Liver (tissue), 8 donors: ENCODE measurements at regions not wholly inside any gene's neighbourhood (a gene's known extent, or its start where the extent isn't known, plus 50 kb on each side); places are given as distances from the start of the nearest gene placed in this dataset.

Source experiments
- DNase-seq: peaks from one replicate; pipeline ENCODE4 v3.0.0-alpha.2; 2017; ENCODE audit warnings: low spot score
- H3K27ac ChIP-seq, 2 donors: one replicate each; pipeline ENCODE4 v1.7.0; 2013; ENCODE audit warnings: inconsistent platforms in 2 of 2, low read length in 2 of 2, control low read depth in 1 of 2, low read depth in 1 of 2, mild to moderate bottlenecking in 1 of 2
- H3K27me3 ChIP-seq, 4 donors: one replicate each; pipeline versions ENCODE4 v1.6.1 to v1.7.0; 2013; ENCODE audit warnings: low read length in 3 of 4, inconsistent platforms in 1 of 4, mild to moderate bottlenecking in 1 of 4, moderate library complexity in 1 of 4; ENCODE audit not compliant: control insufficient read depth in 4 of 4, insufficient read depth in 4 of 4
- H3K36me3 ChIP-seq, 4 donors: one replicate each; pipeline versions ENCODE4 v1.6.1 to v1.7.0; 2013; ENCODE audit warnings: low read length in 3 of 4, mild to moderate bottlenecking in 3 of 4, low read depth in 1 of 4, moderate library complexity in 1 of 4; ENCODE audit not compliant: control insufficient read depth in 4 of 4, insufficient read depth in 3 of 4
- H3K4me1 ChIP-seq, 4 donors: one replicate each; pipeline versions ENCODE4 v1.6.1 to v1.7.0; 2013; ENCODE audit warnings: low read length in 3 of 4, mild to moderate bottlenecking in 3 of 4, moderate library complexity in 1 of 4; ENCODE audit not compliant: control insufficient read depth in 4 of 4, insufficient read depth in 4 of 4
- H3K4me3 ChIP-seq, 3 donors: one replicate each; pipeline versions ENCODE4 v1.6.1 to v1.7.0; 2013; ENCODE audit warnings: low read length in 3 of 3, control low read depth in 1 of 3, low read depth in 1 of 3, mild to moderate bottlenecking in 1 of 3
- H3K9ac ChIP-seq, 2 donors: one replicate each; pipeline ENCODE4 v1.7.0; 2013; ENCODE audit warnings: low read length in 2 of 2, mild to moderate bottlenecking in 2 of 2, moderate library complexity in 2 of 2, control low read depth in 1 of 2, low read depth in 1 of 2
- H3K9me3 ChIP-seq, 4 donors: one replicate each; pipeline versions ENCODE4 v1.6.1 to v1.7.0; 2013; ENCODE audit warnings: low read length in 3 of 4; ENCODE audit not compliant: control insufficient read depth in 4 of 4
- CTCF ChIP-seq: fragments of 150-350 bp; IDR thresholded peaks from 2 replicates; pipeline ENCODE4 v1.5.1; 2017; ENCODE audit warnings: improper control_type of control experiment, low read depth, low read length; ENCODE audit not compliant: missing input control
- EGR1 ChIP-seq, 2 donors: IDR thresholded peaks; 2 replicates each; pipeline ENCODE4 v1.6.1; 2016 to 2018; ENCODE audit warnings: antibody characterized with exemption in 2 of 2, low read depth in 2 of 2
- FOXA1 ChIP-seq: IDR thresholded peaks from 2 replicates; pipeline ENCODE4 v1.6.1; 2016; ENCODE audit warnings: antibody characterized with exemption
- FOXA2 ChIP-seq: IDR thresholded peaks from 2 replicates; pipeline ENCODE4 v1.6.1; 2016; ENCODE audit warnings: antibody characterized with exemption
- GABPA ChIP-seq, 2 donors: IDR thresholded peaks in 1 of 2; conservative IDR thresholded peaks in 1 of 2; 2 replicates each; pipeline ENCODE4 v1.6.1; 2016; ENCODE audit warnings: antibody characterized with exemption in 2 of 2, mild to moderate bottlenecking in 1 of 2, moderate library complexity in 1 of 2
- HNF4A ChIP-seq, 2 donors: conservative IDR thresholded peaks; 2 replicates each; pipeline ENCODE4 v1.6.1; 2016; ENCODE audit warnings: antibody characterized with exemption in 2 of 2, mild to moderate bottlenecking in 2 of 2
- HNF4G ChIP-seq: IDR thresholded peaks from 2 replicates; pipeline ENCODE4 v1.6.1; 2016; ENCODE audit warnings: antibody characterized with exemption
- MAX ChIP-seq: IDR thresholded peaks from 2 replicates; pipeline ENCODE4 v1.6.1; 2016; ENCODE audit warnings: antibody characterized with exemption
- NR2F2 ChIP-seq: IDR thresholded peaks from 2 replicates; pipeline ENCODE4 v1.6.1; 2016; ENCODE audit warnings: antibody characterized with exemption
- RAD21 ChIP-seq, 2 donors: IDR thresholded peaks; 2 replicates each; pipeline ENCODE4 v1.6.1; 2016; ENCODE audit warnings: antibody characterized with exemption in 2 of 2, mild to moderate bottlenecking in 2 of 2
- SP1 ChIP-seq: IDR thresholded peaks from 2 replicates; pipeline ENCODE4 v1.6.1; 2018; ENCODE audit warnings: antibody characterized with exemption, mild to moderate bottlenecking
- YY1 ChIP-seq: IDR thresholded peaks from 2 replicates; pipeline ENCODE4 v1.6.1; 2016; ENCODE audit warnings: antibody characterized with exemption, mild to moderate bottlenecking
- ZBTB33 ChIP-seq: IDR thresholded peaks from 2 replicates; pipeline ENCODE4 v1.6.1; 2016; ENCODE audit warnings: antibody characterized with exemption
- WGBS: extraction: QIAGEN DNeasy Blood & Tissue Kit; methylation state at CpG from one replicate; pipeline ENCODE4 v1.1.7; 2013; 5-methylcytosine and 5-hydroxymethylcytosine counted together
- TF ChIP-seq, protein P1 (sequence below): IDR thresholded peaks from 2 replicates; pipeline ENCODE4 v1.6.1; 2016; ENCODE audit warnings: antibody characterized with exemption, mild to moderate bottlenecking
- donor health status: healthy.
- donor health status: healthy.
- donor health status: healthy.
- donor health status: healthy.
- donor health status: healthy.

GRCh38 chr7:34320412-34320811 is 337.6 kb upstream of the NPSR1 start (continued):
- TF ChIP-seq, protein P1, sequence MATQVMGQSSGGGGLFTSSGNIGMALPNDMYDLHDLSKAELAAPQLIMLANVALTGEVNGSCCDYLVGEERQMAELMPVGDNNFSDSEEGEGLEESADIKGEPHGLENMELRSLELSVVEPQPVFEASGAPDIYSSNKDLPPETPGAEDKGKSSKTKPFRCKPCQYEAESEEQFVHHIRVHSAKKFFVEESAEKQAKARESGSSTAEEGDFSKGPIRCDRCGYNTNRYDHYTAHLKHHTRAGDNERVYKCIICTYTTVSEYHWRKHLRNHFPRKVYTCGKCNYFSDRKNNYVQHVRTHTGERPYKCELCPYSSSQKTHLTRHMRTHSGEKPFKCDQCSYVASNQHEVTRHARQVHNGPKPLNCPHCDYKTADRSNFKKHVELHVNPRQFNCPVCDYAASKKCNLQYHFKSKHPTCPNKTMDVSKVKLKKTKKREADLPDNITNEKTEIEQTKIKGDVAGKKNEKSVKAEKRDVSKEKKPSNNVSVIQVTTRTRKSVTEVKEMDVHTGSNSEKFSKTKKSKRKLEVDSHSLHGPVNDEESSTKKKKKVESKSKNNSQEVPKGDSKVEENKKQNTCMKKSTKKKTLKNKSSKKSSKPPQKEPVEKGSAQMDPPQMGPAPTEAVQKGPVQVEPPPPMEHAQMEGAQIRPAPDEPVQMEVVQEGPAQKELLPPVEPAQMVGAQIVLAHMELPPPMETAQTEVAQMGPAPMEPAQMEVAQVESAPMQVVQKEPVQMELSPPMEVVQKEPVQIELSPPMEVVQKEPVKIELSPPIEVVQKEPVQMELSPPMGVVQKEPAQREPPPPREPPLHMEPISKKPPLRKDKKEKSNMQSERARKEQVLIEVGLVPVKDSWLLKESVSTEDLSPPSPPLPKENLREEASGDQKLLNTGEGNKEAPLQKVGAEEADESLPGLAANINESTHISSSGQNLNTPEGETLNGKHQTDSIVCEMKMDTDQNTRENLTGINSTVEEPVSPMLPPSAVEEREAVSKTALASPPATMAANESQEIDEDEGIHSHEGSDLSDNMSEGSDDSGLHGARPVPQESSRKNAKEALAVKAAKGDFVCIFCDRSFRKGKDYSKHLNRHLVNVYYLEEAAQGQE = no peak

DNA sequence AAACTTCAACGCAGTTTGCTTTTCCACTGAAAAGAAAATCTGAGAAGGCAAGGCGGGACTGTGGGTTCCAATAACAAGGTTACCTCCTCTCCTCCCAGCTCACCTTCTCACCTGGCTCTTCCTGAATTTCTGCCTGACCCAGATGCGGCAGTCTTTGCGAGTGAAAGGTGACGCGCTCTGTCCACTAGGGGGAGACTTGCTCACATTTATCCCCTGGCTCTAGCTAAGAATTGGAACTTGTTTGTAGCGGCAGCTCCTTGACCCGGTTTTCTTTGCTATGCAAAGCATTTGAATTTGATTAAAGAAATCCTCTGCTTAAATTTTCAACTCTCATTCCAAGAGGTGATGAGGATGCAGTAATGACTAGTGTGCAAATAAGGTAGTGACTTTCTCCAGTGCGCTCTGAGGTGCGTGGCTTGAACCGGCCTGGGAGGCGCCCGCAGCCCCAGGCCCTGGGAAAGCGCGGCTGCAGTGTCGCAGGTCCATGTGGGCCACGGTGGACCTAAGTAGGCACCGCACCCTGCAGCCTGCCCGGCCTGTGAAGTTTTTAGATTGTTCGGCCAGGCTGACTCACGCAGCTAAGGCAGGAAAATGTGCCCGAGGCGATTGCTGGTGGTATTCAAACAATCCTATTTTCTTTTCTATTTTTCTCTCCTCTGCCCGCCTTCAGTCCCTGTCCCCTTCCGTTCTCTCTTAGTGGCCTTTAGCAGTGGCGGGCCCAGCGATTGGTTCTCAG is 336.9 kb upstream of the NPSR1 start:
- 25% methylated on average over 27 of the region's 27 CpGs for WGBS
- H3K4me3 ChIP-seq = peak overlapping the region in 1 of 3 donors; percentile 10

DNA sequence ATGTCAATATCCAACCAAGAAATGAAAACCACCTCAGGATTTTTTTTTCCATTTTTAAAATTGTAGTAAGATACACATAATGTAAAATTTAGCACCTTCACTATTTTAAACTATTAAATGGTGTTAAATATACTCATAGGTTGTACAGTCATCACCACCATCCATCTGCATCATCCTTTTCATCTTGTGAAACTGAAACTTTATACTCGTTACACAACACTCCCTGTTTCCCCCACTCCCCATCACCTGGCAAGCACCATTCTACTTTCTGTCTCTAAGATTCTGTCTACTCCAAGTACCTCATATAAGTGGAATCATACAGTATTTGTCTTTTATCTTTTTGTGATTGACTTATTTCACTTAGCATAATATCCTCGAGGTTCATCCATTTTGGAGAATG is 335.2 kb upstream of the NPSR1 start:
- Histone ChIP-seq H3K27ac (no peak overlapping the region), H3K36me3 (no peaks in the 10 kb centered on the region), H3K9ac (no peak overlapping the region), H3K4me1 (peaks cover 0 to 5% (median 2%) of the 10 kb centered on the region in 4 donors), H3K4me3 (no peak overlapping the region), H3K27me3 (peaks cover 0 to 3% (median 0%) of the 10 kb centered on the region in 4 donors), H3K9me3 (no peaks in the 10 kb centered on the region)
- whole genome bisulfite sequencing = 84% methylated on average over 2 of the region's 2 CpGs
- DNase-seq = no peak
- TF ChIP-seq ZBTB33 (no peak), FOXA2 (no peak), RAD21 (IDR thresholded peaks at IDR 0.05) (no peak), YY1 (no peak), CTCF (no peak), SP1 (no peak), HNF4G (no peak), HNF4A (conservative IDR thresholded peaks at IDR 0.05) (no peak), NR2F2 (no peak), MAX (no peak), FOXA1 (no peak), EGR1 (IDR thresholded peaks at IDR 0.05; ENCODE audit: low read depth in 2 of 2) (no peak)

More for the DNA sequence above, 336.9 kb upstream of the NPSR1 start:
- Histone ChIP-seq H3K4me1 (peaks cover 0 to 5% (median 2%) of the 10 kb centered on the region in 4 donors), H3K27me3 (peaks cover 0 to 3% (median 0%) of the 10 kb centered on the region in 4 donors), H3K36me3 (no peaks in the 10 kb centered on the region), H3K9me3 (no peaks in the 10 kb centered on the region), H3K27ac (no peak overlapping the region), H3K9ac (no peak overlapping the region)
- DNase-seq = peak; percentile 48
- TF ChIP-seq RAD21 (IDR thresholded peaks at IDR 0.05) (peak; percentile 74 to 82), CTCF (peak; percentile 79), GABPA (IDR thresholded peaks at IDR 0.05 in 1 of 2, conservative IDR thresholded peaks at IDR 0.05 in 1 of 2) (no peak)
